ENCODE measurements at regions not wholly inside any gene's neighbourhood (a gene's known extent, or its start where the extent isn't known, plus 50 kb on each side); places are given as distances from the start of the nearest gene placed in this dataset.

- Histone ChIP-seq H3K4me2 (ENCODE audit: low read length) (no peak overlapping the region), H3K79me2 (no peaks in the 10 kb centered on the region), H2AFZ (peak overlapping the region; percentile 57), H3K27ac (no peak overlapping the region), H3K4me3 (ENCODE audit: low read depth, low read length) (no peak overlapping the region), H3K4me1 (peaks cover 12% of the 10 kb centered on the region), H3K9ac (no peak overlapping the region), H3K9me3 (ENCODE audit: control insufficient read depth, low read length) (no peaks in the 10 kb centered on the region), H3K27me3 (ENCODE audit: control insufficient read depth, insufficient read depth, low read length) (no peaks in the 10 kb centered on the region), H3K36me3 (ENCODE audit: control insufficient read depth, insufficient read depth, low read length) (no peaks in the 10 kb centered on the region)
- TF ChIP-seq, protein P1, sequence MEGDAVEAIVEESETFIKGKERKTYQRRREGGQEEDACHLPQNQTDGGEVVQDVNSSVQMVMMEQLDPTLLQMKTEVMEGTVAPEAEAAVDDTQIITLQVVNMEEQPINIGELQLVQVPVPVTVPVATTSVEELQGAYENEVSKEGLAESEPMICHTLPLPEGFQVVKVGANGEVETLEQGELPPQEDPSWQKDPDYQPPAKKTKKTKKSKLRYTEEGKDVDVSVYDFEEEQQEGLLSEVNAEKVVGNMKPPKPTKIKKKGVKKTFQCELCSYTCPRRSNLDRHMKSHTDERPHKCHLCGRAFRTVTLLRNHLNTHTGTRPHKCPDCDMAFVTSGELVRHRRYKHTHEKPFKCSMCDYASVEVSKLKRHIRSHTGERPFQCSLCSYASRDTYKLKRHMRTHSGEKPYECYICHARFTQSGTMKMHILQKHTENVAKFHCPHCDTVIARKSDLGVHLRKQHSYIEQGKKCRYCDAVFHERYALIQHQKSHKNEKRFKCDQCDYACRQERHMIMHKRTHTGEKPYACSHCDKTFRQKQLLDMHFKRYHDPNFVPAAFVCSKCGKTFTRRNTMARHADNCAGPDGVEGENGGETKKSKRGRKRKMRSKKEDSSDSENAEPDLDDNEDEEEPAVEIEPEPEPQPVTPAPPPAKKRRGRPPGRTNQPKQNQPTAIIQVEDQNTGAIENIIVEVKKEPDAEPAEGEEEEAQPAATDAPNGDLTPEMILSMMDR (IDR thresholded peaks at IDR 0.05), result no peak
Measured at GRCh38 chr3:194235160-194235559, 99.2 kb downstream of the HES1 start.

DNA sequence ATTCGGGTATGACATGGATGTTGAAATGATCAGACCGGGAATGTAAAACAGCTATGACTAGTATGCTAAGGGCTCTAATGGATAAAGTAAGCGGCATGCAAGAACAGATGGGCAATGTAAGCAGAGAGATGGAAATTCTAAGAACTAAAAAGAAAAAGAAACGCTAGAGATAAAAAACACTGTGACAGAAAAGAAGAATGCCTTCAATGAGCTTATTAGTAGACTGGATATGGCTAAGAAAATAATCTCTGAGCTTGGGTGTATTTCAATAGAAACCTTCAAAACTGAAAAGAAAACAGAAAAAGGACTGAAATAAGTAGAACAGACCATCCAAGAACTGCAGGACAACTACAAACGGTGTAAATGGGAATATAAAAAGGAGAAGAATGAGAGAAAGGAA, 101.2 kb downstream of the HES1 start:
- H2AFZ ChIP-seq, result no peak overlapping the region
- H3K9me3 ChIP-seq (ENCODE audit: control insufficient read depth, low read length), result no peaks in the 10 kb centered on the region
- no peak overlapping the region for H3K9ac ChIP-seq
- TF ChIP-seq, protein P1 (IDR thresholded peaks at IDR 0.05), result no peak
- H3K4me3 ChIP-seq (ENCODE audit: low read depth, low read length), result no peak overlapping the region
- no peaks in the 10 kb centered on the region for H3K27me3 ChIP-seq (ENCODE audit: control insufficient read depth, insufficient read depth, low read length)
- no peak overlapping the region for H3K4me2 ChIP-seq (ENCODE audit: low read length)
- H3K36me3 ChIP-seq (ENCODE audit: control insufficient read depth, insufficient read depth, low read length), result no peaks in the 10 kb centered on the region
- H3K4me1 ChIP-seq, result peaks cover 12% of the 10 kb centered on the region
- no peaks in the 10 kb centered on the region for H3K79me2 ChIP-seq
- no peak overlapping the region for H3K27ac ChIP-seq

DNA sequence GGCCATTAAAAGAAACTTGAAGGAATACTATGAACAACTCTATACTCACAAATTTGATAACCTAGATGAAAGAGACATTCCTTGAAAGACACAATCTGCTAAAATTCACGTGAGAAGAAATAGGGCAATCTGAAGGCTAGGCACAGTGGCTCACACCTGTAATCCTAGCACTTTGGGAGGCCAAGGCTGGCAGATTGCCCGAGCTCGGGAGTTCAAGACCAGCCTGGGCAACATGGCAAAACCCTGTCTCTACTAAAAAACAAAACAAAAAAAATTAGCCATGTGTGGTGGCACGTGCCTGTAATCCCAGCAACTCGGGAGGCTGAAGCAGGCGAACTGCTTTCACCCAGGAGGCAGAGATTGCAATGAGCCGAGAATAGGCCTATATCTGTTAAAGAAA, 104.8 kb downstream of the HES1 start:
- no peaks in the 10 kb centered on the region for H3K27me3 ChIP-seq (ENCODE audit: control insufficient read depth, insufficient read depth, low read length)
- H3K4me2 ChIP-seq (ENCODE audit: low read length), result no peak overlapping the region
- no peaks in the 10 kb centered on the region for H3K9me3 ChIP-seq (ENCODE audit: control insufficient read depth, low read length)
- peaks cover under 1% of the 10 kb centered on the region for H3K4me1 ChIP-seq
- no peaks in the 10 kb centered on the region for H3K36me3 ChIP-seq (ENCODE audit: control insufficient read depth, insufficient read depth, low read length)
- TF ChIP-seq, protein P1 (IDR thresholded peaks at IDR 0.05), result no peak
- no peaks in the 10 kb centered on the region for H3K79me2 ChIP-seq
- H2AFZ ChIP-seq, result no peak overlapping the region
- no peak overlapping the region for H3K27ac ChIP-seq
- H3K4me3 ChIP-seq (ENCODE audit: low read depth, low read length), result no peak overlapping the region
- no peak overlapping the region for H3K9ac ChIP-seq

DNA sequence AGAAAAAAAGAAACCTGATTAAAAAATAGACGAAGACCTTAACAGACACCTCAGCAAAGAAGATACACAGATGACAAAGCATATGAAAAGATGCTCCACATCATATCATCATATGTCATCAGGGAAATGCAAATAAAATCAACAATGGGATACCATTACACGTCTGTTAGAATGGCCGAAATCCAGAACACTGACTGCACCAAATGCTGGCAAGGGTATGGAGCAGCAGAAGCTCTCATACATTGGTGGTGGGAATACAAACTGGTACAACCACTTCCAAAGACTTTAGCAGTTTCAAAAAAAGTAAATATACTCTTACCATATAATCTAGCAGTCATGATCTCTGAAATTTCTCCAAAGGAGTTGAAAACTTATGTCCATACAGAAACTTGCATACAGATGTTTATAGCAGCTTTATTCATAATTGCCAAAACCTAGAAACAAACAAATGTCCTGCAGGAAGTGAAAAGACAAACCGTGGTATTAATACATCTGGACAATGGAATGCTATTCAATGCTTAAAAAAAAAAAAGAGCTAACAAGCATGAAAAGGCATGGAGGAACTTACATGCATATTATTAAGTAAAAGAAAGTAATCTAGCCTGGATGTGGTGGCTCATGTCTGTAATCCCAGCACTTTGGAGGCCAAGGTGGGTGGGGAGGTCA, 107.4 kb downstream of the HES1 start:
- Histone ChIP-seq H2AFZ (no peak overlapping the region), H3K4me2 (ENCODE audit: low read length) (no peak overlapping the region), H3K9me3 (ENCODE audit: control insufficient read depth, low read length) (no peaks in the 10 kb centered on the region), H3K36me3 (ENCODE audit: control insufficient read depth, insufficient read depth, low read length) (no peaks in the 10 kb centered on the region), H3K9ac (no peak overlapping the region), H3K79me2 (no peaks in the 10 kb centered on the region), H3K4me3 (ENCODE audit: low read depth, low read length) (no peak overlapping the region), H3K4me1 (peaks cover 7% of the 10 kb centered on the region), H3K27ac (no peak overlapping the region), H3K27me3 (ENCODE audit: control insufficient read depth, insufficient read depth, low read length) (no peaks in the 10 kb centered on the region)
- TF ChIP-seq, protein P1 (IDR thresholded peaks at IDR 0.05), result no peak

GRCh38 chr3:194244167-194244566, 107.0 kb downstream of the CPN2 start:
- TF ChIP-seq, protein P1 (IDR thresholded peaks at IDR 0.05), result no peak
- H3K9ac ChIP-seq, result no peak overlapping the region
- no peak overlapping the region for H3K4me2 ChIP-seq (ENCODE audit: low read length)
- H3K79me2 ChIP-seq, result no peaks in the 10 kb centered on the region
- H3K9me3 ChIP-seq (ENCODE audit: control insufficient read depth, low read length), result no peaks in the 10 kb centered on the region
- H2AFZ ChIP-seq, result no peak overlapping the region
- H3K4me1 ChIP-seq, result peaks cover 7% of the 10 kb centered on the region
- no peak overlapping the region for H3K4me3 ChIP-seq (ENCODE audit: low read depth, low read length)
- no peak overlapping the region for H3K27ac ChIP-seq
- H3K27me3 ChIP-seq (ENCODE audit: control insufficient read depth, insufficient read depth, low read length), result no peaks in the 10 kb centered on the region
- H3K36me3 ChIP-seq (ENCODE audit: control insufficient read depth, insufficient read depth, low read length), result no peaks in the 10 kb centered on the region

Data from parathyroid adenoma (tissue), 2 donors.